Astrocyte (in vitro differentiated cells and primary cell): ENCODE measurements at regions not wholly inside any gene's neighbourhood (a gene's known extent, or its start where the extent isn't known, plus 50 kb on each side); places are given as distances from the start of the nearest gene placed in this dataset.

Experiments
- EZH2 ChIP-seq: IDR thresholded peaks from 2 replicates; pipeline ENCODE4 v1.6.1; 2012; ENCODE audit warnings: mild to moderate bottlenecking, low read length, inconsistent platforms; ENCODE audit not compliant: insufficient read depth
- TF ChIP-seq, protein P1 (sequence below): IDR thresholded peaks from 2 replicates; pipeline ENCODE4 v1.5.1; 2011; ENCODE audit warnings: low read depth, mild to moderate bottlenecking, inconsistent platforms, low read length, moderate library complexity; ENCODE audit not compliant: insufficient read depth

DNA sequence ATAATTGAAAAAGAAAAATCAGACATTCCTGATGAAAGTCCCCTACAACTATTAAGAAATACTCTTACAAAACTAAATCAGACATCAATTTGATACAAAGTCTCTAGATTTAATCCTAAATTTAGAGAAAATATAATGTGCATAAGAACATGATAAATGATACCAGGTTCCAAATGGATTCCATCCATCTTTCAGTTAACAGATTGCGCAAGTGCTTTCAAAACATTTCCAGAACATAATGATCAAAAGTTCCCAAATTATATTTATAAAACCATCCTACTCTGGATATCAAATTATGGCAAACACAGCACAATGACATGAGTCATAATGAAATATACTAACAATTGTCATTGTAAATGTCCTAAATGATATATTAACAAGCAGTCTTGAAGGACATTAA, 151.0 kb upstream of the GYPC start:
- TF ChIP-seq, protein P1, sequence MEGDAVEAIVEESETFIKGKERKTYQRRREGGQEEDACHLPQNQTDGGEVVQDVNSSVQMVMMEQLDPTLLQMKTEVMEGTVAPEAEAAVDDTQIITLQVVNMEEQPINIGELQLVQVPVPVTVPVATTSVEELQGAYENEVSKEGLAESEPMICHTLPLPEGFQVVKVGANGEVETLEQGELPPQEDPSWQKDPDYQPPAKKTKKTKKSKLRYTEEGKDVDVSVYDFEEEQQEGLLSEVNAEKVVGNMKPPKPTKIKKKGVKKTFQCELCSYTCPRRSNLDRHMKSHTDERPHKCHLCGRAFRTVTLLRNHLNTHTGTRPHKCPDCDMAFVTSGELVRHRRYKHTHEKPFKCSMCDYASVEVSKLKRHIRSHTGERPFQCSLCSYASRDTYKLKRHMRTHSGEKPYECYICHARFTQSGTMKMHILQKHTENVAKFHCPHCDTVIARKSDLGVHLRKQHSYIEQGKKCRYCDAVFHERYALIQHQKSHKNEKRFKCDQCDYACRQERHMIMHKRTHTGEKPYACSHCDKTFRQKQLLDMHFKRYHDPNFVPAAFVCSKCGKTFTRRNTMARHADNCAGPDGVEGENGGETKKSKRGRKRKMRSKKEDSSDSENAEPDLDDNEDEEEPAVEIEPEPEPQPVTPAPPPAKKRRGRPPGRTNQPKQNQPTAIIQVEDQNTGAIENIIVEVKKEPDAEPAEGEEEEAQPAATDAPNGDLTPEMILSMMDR: no peak
- TF ChIP-seq EZH2: no peak
